Nephron (organoid): ENCODE measurements at regions not wholly inside any gene's neighbourhood (a gene's known extent, or its start where the extent isn't known, plus 50 kb on each side); places are given as distances from the start of the nearest gene placed in this dataset.

Source experiments
- H3K27ac Mint-ChIP-seq, 3 experiments: 2 replicates each; pipeline ENCODE4 v1.8.0; 2020; ENCODE audit warnings: mixed read lengths in 3 of 3, mild to moderate bottlenecking in 2 of 3, moderate library complexity in 1 of 3
- H3K27me3 Mint-ChIP-seq: 2 replicates; pipeline ENCODE4 v1.8.0; 2021; ENCODE audit warnings: low read depth, mild to moderate bottlenecking, moderate library complexity, mixed read lengths
- H3K36me3 Mint-ChIP-seq: 2 replicates; pipeline ENCODE4 v1.8.0; 2020; ENCODE audit warnings: low read depth, mixed read lengths
- H3K4me1 Mint-ChIP-seq: 2 replicates; pipeline ENCODE4 v1.8.0; 2020; ENCODE audit warnings: mixed read lengths
- H3K4me3 Mint-ChIP-seq, 3 experiments: 2 replicates each; pipeline ENCODE4 v1.8.0; 2020; ENCODE audit warnings: mild to moderate bottlenecking in 3 of 3, mixed read lengths in 3 of 3, moderate library complexity in 2 of 3
- H3K9me3 Mint-ChIP-seq: 2 replicates; pipeline ENCODE4 v1.8.0; 2020; ENCODE audit warnings: mixed read lengths
- CTCF ChIP-seq, 3 experiments: fragments of 200-600 bp; sonication (generic); IDR thresholded peaks; one replicate each; pipeline ENCODE4 v1.5.0; 2021; ENCODE audit warnings: antibody characterized with exemption in 3 of 3; ENCODE audit not compliant: unreplicated experiment in 3 of 3

DNA sequence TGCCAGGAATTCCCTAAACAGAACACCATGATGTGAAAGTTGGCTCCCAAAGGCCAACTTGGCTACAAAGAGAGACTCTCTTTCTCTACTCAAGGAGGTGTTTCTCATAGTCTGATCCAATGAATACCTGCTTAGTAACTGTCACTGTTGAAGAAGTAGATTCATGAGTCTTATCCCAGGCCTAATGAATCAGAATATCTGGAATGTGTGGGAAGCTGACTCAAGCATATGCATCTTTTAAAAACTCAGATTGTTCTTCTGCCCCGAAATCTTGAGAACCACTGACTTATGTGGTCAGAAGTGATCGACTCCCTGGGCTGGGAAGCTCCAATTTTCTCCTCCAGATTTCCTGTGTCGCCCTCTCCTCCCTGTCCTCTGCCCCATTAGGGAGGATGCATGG is 345.6 kb downstream of the PLK2 start:
- Mint-ChIP-seq H3K4me1 (peaks cover 38% of the 10 kb centered on the region), H3K27ac (no peak overlapping the region), H3K9me3 (peaks cover 3% of the 10 kb centered on the region), H3K4me3 (no peak overlapping the region), H3K36me3 (no peaks in the 10 kb centered on the region), H3K27me3 (no peaks in the 10 kb centered on the region)
- no peak for TF ChIP-seq CTCF (IDR thresholded peaks at IDR 0.05; ENCODE audit: unreplicated experiment in 3 of 3)

GRCh38 chr5:58113172-58113571 is 346.7 kb downstream of the PLK2 start:
- H3K27ac Mint-ChIP-seq, result no peak overlapping the region
- no peaks in the 10 kb centered on the region for H3K36me3 Mint-ChIP-seq
- peaks cover 31% of the 10 kb centered on the region for H3K4me1 Mint-ChIP-seq
- H3K27me3 Mint-ChIP-seq, result no peaks in the 10 kb centered on the region
- peaks cover 3% of the 10 kb centered on the region for H3K9me3 Mint-ChIP-seq
- TF ChIP-seq CTCF (IDR thresholded peaks at IDR 0.05; ENCODE audit: unreplicated experiment in 3 of 3), result no peak
- H3K4me3 Mint-ChIP-seq, result peak overlapping the region in 1 of 3 experiments; percentile 13

DNA sequence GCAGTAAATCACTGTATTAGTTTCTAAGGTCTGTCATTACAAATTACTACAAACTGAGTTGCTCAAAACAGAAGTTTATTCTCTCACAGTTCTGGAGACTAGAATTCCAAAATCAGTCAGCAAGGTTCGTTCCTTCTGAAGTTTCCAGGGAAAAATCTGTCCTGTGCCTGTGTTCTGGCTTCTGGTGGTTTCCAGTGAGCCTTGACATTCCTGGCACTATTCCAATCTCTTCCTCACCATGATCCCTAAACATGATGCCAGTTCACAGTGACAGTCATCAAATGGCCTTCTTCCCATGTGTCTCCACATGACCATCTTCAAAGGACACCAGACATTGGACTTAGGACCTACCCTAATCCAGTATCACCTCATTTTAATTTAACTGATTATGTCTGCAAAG is 351.4 kb downstream of the PLK2 start:
- no peaks in the 10 kb centered on the region for H3K4me1 Mint-ChIP-seq
- H3K4me3 Mint-ChIP-seq, result no peak overlapping the region
- TF ChIP-seq CTCF (IDR thresholded peaks at IDR 0.05; ENCODE audit: unreplicated experiment in 3 of 3), result no peak
- H3K27me3 Mint-ChIP-seq, result no peaks in the 10 kb centered on the region
- H3K27ac Mint-ChIP-seq, result no peak overlapping the region
- H3K9me3 Mint-ChIP-seq, result peaks cover 6% of the 10 kb centered on the region
- H3K36me3 Mint-ChIP-seq, result no peaks in the 10 kb centered on the region

GRCh38 chr5:58107704-58108103 is 352.2 kb downstream of the PLK2 start:
- no peak for TF ChIP-seq CTCF (IDR thresholded peaks at IDR 0.05; ENCODE audit: unreplicated experiment in 3 of 3)
- Mint-ChIP-seq H3K36me3 (no peaks in the 10 kb centered on the region), H3K4me3 (no peak overlapping the region), H3K9me3 (peaks cover 14% of the 10 kb centered on the region), H3K4me1 (no peaks in the 10 kb centered on the region), H3K27me3 (no peaks in the 10 kb centered on the region), H3K27ac (peak overlapping the region in 1 of 3 experiments; percentile 4)

- Mint-ChIP-seq H3K36me3 (no peaks in the 10 kb centered on the region), H3K9me3 (peaks cover 20% of the 10 kb centered on the region), H3K4me1 (no peaks in the 10 kb centered on the region), H3K27me3 (no peaks in the 10 kb centered on the region), H3K27ac (no peak overlapping the region), H3K4me3 (no peak overlapping the region)
- TF ChIP-seq CTCF (IDR thresholded peaks at IDR 0.05; ENCODE audit: unreplicated experiment in 3 of 3), result no peak
These were observed 353.0 kb downstream of the PLK2 start for GRCh38 chr5:58106754-58107410.

- H3K36me3 Mint-ChIP-seq, result no peaks in the 10 kb centered on the region
- TF ChIP-seq CTCF (IDR thresholded peaks at IDR 0.05; ENCODE audit: unreplicated experiment in 3 of 3), result no peak
- peaks cover 28% of the 10 kb centered on the region for H3K9me3 Mint-ChIP-seq
- no peaks in the 10 kb centered on the region for H3K4me1 Mint-ChIP-seq
- no peak overlapping the region for H3K27ac Mint-ChIP-seq
- H3K4me3 Mint-ChIP-seq, result no peak overlapping the region
- no peaks in the 10 kb centered on the region for H3K27me3 Mint-ChIP-seq
These were observed 354.1 kb downstream of the PLK2 start for GRCh38 chr5:58105836-58106235.
